Myocyte (in vitro differentiated cells): ENCODE measurements at regions not wholly inside any gene's neighbourhood (a gene's known extent, or its start where the extent isn't known, plus 50 kb on each side); places are given as distances from the start of the nearest gene placed in this dataset.

Experiments
- DNase-seq: peaks from one replicate; pipeline ENCODE4 v3.0.0-alpha.2; 2012; ENCODE audit warnings: low read depth

DNA sequence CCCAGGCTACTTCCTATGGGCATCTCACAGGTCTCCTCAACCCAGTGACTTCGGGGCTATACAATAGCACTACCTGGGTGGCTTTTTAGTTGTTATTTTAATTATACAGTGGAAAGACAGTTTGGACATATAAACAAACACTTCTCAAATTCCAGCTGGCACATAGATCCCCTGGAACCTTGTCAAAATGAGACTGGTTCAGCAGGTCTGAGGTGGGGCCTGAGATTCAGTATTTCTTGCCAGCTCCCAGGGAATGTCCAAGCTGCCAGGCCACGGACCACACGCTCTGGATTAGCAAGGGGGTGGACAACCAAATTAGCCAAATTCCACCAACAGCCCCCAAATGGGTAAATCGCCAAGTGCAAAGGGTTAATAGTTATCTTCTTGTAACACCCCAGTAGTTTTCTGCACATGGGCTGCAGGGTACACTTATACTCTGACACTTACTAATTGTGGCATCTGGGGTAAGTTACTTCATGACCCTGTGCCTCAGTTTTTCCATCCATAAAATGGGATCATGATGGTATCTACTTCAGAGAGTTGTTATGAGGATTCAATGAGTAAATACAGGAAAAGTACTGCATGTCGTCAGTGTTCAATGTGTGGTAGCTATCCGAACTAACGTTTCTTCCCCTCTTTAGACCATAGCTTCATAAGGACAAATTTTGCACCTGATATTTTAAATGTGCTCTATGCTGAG lies 789.4 kb upstream of the TBX3 start:
- DNase-seq: no peak

DNA sequence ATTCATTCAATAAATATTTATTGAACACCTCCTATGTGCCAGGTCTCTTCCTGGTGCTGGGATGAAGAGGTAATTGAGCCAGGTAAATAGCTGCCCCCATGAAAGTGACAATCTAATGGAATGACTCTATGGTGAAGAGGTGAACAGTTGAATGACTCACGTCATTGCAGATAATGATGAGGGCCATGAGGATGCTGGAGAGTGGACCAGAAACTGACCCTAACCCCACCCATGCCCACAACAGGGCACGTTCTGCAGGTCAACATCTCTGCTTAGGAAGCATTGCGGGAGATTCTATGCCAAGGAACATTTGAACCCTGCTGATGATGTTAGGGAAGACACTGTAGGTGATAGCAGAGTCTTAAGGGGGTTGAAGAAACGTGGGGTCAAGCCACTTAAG lies 788.9 kb upstream of the TBX3 start:
- no peak for DNase-seq

GRCh38 chr12:115470977-115471376 lies 787.0 kb upstream of the TBX3 start:
- no peak for DNase-seq

DNA sequence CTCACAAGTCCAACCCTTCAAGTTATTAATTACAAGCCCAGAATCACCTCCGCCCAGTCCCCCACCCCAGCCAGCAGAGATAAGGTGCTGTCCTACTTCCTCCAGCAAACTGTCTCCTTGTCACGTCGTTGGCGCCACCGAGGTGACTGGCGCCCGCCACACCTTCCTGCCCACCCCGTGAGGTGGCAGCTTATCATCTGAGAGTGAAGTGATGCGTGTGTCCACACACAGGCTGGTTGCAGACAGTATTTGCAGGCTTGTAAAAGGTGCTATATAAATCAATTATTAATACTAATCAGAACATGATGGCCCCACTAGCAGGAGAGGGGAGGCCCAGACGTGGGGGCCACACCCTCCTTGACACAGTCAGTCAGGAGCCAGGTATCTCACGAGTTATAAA lies 786.6 kb upstream of the TBX3 start:
- DNase-seq: no peak

DNA sequence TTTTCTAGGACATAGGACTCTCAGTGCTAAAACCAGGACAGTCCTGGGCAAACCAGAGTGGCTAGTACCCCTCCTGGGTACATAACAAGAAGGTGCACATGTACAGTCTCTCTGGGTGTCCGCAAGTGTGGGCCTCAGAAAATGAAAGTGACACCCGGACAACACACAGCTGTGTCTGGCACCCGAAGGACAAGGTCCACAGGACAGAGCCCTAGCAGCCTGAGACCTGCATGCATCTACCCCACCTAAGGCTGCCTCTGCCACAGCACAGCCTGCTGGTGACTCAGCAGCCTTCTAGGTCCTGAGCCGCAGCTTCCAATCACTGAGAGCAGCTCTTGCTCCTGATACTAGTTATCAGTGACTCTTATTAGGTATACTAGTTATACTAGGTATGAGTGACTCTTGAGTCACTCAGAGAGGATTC lies 784.1 kb upstream of the TBX3 start:
- no peak for DNase-seq

- no peak for DNase-seq
Observed at GRCh38 chr12:115467531-115467930, 783.6 kb upstream of the TBX3 start.

GRCh38 chr12:115466076-115466475 lies 782.1 kb upstream of the TBX3 start:
- no peak for DNase-seq

DNA sequence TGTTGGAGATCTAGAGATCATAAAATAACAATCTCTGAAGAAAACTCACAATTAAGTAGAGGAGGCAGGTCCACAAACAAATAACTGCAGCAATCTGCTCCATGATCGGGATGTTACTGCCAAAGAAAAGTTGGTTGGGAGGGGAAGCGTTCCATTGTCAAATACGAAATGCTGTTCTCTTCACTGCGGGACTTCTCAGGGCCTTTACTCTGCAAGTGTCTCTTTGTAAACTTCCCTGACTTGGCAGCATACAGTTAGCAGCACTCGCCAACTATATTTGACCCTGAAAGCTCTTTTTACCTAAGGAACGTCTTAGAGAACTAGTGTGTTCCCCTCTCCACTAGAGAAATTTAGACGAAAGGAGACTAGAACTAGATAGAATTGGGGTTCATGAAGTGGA lies 780.7 kb upstream of the TBX3 start:
- no peak for DNase-seq

GRCh38 chr12:115464111-115464581 lies 780.2 kb upstream of the TBX3 start:
- no peak for DNase-seq

DNA sequence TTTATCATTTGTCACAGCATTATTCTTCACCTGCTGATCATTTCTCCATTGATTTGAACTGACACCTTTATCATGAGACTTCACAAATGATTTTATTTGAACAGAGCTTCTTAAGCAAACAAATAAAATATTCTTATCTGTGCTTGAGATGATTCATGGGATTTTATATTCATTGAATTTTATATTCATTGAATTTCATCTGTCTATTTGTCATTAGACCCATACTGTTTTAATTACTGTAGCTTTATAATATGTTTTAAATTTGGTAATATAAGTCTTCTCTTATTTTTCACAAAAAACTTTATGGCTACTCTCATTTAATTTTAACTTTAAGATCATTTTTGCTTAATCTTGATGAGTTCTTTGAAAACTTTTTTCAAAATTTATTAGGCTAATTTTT lies 777.4 kb upstream of the TBX3 start:
- no peak for DNase-seq

DNA sequence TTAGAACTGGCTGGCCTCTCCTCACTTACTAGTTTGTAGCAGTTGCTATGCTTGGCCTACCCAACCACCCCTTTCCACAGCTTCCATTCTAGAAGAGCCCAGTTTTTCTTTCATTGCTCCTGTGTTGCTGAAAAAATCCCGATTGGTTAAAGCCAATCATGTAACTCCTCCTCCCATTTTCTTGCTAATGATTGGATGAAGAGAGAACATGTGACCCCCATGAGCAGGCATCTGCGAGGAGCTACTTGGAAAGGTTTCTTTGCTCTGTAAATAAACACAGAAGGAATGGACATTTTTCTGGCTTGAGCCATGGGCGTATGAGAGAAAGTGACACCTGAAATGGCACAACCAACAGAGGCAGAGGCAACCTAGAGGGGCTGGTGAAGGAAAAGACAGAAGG lies 773.8 kb upstream of the TBX3 start:
- no peak for DNase-seq

DNA sequence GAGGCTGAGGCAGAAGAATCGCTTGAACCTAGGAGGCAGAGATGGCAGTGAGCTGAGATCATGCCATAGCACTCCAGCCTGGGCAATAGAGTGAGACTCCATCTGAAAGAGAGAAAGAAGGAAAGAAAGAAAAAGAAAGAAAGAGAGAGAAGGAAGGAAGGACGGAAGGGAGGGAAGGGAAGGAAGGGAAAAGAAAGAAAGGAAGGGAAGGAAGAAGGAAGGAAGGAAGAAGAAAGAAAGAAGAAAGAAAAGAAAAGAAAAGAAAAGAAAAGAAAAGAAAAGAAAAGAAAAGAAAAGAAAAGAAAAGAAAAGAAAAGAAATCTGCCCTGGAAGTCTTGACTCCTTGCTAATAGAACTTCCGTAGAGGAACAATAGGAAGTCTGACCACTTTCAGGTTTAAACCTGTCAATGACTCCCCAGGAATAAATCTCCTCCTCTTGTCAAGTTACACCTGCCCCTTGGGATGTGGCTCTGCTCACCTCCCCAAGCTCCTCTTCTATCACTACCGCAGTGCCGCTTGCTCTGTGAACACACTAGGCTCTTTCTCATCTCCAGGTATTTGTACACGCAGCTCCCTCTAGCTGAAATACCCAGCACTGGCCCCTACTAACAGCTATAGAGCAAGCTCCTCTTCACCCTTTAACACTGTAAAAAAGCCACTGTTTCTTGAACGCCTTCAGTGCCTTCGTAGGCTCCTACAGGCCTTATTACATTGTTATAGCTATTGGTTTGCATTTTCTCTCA lies 773.1 kb upstream of the TBX3 start:
- no peak for DNase-seq

- no peak for DNase-seq
Observed at GRCh38 chr12:115455268-115455681, 771.3 kb upstream of the TBX3 start.

GRCh38 chr12:115452751-115453281 lies 768.8 kb upstream of the TBX3 start:
- no peak for DNase-seq

DNA sequence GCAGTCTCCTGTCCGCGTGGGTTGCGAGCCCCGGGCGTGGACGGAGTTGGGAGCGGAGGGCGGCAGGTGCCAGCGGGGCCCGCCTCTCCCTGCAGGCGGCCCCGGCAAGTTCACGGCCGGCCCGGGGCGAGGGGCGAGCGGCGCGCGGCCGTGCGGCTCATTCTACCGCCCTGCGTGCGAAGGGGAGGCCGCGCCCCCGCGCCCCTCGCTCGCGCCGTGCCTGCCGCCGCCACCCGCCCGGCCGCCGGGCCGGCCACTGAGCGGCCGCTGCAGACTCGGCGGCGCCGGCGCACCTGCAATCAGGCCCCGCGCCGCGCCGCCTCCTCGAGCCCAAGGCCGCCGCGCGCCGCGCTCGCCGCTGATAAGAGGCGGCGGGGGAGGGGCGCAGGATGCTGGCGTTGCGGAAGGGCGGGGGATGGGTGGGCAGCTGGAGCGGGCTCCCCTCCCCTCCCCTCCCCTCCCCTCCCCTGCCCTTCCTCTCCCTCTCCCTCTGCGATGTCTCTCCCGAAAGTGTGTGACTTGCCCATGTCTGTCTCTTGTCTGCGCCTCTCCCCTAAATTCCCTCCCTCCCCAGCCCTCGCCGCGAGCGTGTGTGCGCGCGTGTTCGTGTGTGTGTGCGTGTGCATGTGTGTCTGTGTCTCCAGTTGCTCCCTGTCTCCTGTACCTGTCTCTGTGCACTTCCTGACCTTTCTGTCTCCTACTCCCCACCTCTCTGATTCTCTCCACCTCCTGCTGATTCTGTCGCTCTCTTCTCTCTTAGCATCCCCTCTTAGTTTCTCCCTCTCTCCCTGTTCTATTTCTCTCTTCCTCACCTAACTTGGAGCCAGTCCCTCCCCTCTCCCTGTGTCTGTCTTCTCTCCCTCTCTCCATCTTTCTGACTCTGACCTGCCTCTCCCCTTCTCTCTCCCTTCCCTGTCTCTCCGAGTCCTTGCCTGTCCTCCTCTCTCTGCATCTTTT lies 768.1 kb upstream of the TBX3 start:
- no peak for DNase-seq

GRCh38 chr12:115451151-115451779 lies 767.3 kb upstream of the TBX3 start:
- no peak for DNase-seq

DNA sequence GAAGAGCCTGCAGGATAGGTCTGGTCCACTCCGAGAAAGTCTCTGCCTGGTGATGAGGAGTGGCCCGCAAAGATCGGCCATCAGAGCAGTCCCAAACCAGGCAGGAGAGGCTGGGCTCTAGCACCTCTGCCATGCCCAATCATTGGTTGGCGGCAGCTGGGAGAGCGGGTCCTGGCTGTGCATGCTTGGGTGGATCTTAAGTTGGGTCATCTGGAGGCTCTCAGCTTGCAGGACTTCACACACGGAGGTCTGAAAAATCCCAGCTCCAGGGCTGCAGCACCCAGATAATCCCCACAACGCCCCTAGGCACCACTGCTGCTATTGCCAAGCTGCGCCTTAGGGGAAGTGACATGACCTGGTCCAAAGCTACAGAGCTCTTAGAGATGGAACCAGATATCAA lies 766.7 kb upstream of the TBX3 start:
- DNase-seq: no peak

DNA sequence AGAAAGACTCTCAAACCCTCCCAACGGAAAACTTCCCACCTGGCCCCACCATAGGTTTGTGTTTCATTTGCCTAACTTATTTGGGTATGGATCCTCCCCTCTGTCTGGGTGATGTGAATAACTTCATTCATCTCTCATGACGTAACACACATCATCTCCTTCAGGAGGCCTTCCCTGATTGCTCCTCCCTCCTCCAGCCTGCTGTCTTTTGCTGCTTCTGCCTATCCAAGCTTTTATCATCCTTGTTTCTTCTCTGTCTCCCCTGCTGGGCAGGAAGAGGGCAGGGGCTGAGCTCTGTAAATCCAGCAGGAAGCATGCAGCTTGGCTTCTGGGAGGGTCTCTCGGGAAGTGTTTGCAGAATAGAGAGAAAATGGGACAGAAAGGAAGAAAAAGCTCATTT lies 766.0 kb upstream of the TBX3 start:
- DNase-seq: no peak

DNA sequence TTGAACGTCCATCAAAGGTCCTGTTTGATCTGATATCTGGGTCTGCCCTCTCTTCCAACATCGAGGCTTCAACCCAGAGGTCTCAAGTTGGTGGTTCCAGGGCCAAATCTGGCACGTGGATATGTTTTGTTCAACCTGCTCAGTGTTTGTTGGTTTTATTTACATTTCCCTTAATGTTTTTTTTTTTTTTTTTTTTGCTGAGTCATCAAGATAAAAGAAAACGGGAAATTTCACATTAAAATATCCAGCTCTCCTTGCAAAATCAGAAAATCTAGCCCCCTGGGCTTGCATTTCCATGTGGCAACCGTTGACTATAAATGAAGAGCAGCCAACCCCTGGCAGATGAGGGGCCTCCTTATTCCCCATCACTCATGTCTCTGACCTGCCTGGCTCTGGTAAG lies 765.6 kb upstream of the TBX3 start:
- no peak for DNase-seq

GRCh38 chr12:115444346-115444745 lies 760.4 kb upstream of the TBX3 start:
- DNase-seq: no peak

GRCh38 chr12:115443351-115443938 lies 759.5 kb upstream of the TBX3 start:
- no peak for DNase-seq
